ENCODE measurements at regions not wholly inside any gene's neighbourhood (a gene's known extent, or its start where the extent isn't known, plus 50 kb on each side); places are given as distances from the start of the nearest gene placed in this dataset.

DNA sequence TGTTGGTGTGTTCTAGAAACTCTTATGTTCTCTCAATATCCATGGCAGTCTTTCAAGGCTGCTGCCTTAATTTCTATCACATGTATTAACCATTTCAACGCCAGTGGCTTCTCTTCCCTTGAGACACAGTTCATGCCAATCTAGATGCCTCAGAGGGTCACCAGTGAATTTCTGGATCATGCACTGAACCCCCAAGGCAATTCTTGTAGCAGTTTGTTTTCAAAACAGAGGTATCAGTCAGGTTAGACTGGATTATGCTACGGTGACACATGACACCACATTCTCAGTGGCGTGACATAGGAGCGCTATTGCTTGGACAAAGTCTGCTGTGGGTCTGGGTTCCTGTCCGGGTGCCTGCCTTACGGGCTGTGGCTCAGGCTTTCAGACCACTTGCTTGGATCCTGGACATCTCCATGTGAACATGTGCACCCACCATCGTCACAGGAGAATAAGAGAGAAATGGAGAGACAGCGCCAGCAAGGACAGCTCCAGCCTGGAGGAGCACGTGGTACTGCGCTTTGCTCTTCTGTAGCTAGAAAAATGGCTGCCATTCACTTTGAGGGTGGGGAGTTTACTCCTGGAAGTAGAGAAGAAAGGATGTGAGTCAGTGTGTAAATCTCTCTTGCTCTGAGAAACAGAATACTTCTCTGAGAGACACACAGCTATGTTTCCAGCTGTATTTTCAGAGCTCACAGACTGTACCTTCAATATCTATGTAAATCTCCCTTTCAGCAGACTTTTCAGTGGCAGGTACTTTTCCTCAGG, 329.3 kb upstream of the ADCY2 start:
- no peak overlapping the region for H3K4me3 ChIP-seq (ENCODE audit: low read length)
- H3K4me1 ChIP-seq (ENCODE audit: control insufficient read depth, low read length): no peaks in the 10 kb centered on the region
- no peaks in the 10 kb centered on the region for H3F3A ChIP-seq (ENCODE audit: control insufficient read depth, insufficient read depth)
- no peaks in the 10 kb centered on the region for H3K79me2 ChIP-seq (ENCODE audit: control insufficient read depth, low read length)
- no peaks in the 10 kb centered on the region for H3K27me3 ChIP-seq (ENCODE audit: control insufficient read depth, low read length)
- H3K36me3 ChIP-seq (ENCODE audit: control insufficient read depth, low read length): no peaks in the 10 kb centered on the region
- no peak overlapping the region for H3K27ac ChIP-seq (ENCODE audit: low read depth, low read length)
- TF ChIP-seq, protein P1, sequence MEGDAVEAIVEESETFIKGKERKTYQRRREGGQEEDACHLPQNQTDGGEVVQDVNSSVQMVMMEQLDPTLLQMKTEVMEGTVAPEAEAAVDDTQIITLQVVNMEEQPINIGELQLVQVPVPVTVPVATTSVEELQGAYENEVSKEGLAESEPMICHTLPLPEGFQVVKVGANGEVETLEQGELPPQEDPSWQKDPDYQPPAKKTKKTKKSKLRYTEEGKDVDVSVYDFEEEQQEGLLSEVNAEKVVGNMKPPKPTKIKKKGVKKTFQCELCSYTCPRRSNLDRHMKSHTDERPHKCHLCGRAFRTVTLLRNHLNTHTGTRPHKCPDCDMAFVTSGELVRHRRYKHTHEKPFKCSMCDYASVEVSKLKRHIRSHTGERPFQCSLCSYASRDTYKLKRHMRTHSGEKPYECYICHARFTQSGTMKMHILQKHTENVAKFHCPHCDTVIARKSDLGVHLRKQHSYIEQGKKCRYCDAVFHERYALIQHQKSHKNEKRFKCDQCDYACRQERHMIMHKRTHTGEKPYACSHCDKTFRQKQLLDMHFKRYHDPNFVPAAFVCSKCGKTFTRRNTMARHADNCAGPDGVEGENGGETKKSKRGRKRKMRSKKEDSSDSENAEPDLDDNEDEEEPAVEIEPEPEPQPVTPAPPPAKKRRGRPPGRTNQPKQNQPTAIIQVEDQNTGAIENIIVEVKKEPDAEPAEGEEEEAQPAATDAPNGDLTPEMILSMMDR (IDR thresholded peaks at IDR 0.05; ENCODE audit: low read depth, low read length, poor library complexity, severe bottlenecking): no peak
- TF ChIP-seq EZH2phosphoT487 (IDR thresholded peaks at IDR 0.05; ENCODE audit: borderline replicate concordance, low read length): no peak
- no peaks in the 10 kb centered on the region for H3K9me2 ChIP-seq (replicated peaks; ENCODE audit: control insufficient read depth, low read length)
- H4K20me1 ChIP-seq (ENCODE audit: control insufficient read depth, insufficient read depth, low read depth, low read length): no peaks in the 10 kb centered on the region
- no peaks in the 10 kb centered on the region for H3K9me3 ChIP-seq (ENCODE audit: control insufficient read depth, insufficient read depth, low read length)
- no peak overlapping the region for H3K4me2 ChIP-seq (ENCODE audit: low read length)

- Histone ChIP-seq H3F3A (ENCODE audit: control insufficient read depth, insufficient read depth) (no peaks in the 10 kb centered on the region), H3K9me2 (replicated peaks; ENCODE audit: control insufficient read depth, low read length) (no peaks in the 10 kb centered on the region), H3K79me2 (ENCODE audit: control insufficient read depth, low read length) (no peaks in the 10 kb centered on the region), H4K20me1 (ENCODE audit: control insufficient read depth, insufficient read depth, low read depth, low read length) (no peaks in the 10 kb centered on the region), H3K4me3 (ENCODE audit: low read length) (no peak overlapping the region), H3K9me3 (ENCODE audit: control insufficient read depth, insufficient read depth, low read length) (no peaks in the 10 kb centered on the region), H3K27ac (ENCODE audit: low read depth, low read length) (no peak overlapping the region), H3K4me1 (ENCODE audit: control insufficient read depth, low read length) (no peaks in the 10 kb centered on the region), H3K4me2 (ENCODE audit: low read length) (no peak overlapping the region), H3K27me3 (ENCODE audit: control insufficient read depth, low read length) (no peaks in the 10 kb centered on the region), H3K36me3 (ENCODE audit: control insufficient read depth, low read length) (no peaks in the 10 kb centered on the region)
- TF ChIP-seq, protein P1 (IDR thresholded peaks at IDR 0.05; ENCODE audit: low read depth, low read length, poor library complexity, severe bottlenecking): no peak
- no peak for TF ChIP-seq EZH2phosphoT487 (IDR thresholded peaks at IDR 0.05; ENCODE audit: borderline replicate concordance, low read length)
Measured at GRCh38 chr5:7068156-7068555, 327.8 kb upstream of the ADCY2 start.

DNA sequence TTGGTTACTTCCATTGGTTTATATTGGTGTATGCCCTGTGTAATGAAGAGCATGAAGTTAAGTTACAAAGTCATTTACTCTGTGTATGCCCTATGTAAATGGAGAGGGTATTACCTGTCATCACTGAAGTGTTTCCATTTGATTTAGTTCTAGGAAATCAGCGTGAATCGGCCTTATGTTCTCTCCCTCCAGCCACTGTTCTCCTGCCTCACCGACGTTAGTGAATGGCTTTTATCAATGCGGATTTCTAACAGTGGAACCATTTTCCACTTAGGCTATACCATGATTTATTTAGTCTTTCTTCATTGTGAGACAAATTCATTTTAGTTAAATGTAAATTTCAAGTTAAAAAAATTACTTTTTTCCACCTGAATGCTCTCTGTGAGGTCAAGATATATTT, 327.0 kb upstream of the ADCY2 start:
- TF ChIP-seq, protein P1 (IDR thresholded peaks at IDR 0.05; ENCODE audit: low read depth, low read length, poor library complexity, severe bottlenecking): no peak
- TF ChIP-seq EZH2phosphoT487 (IDR thresholded peaks at IDR 0.05; ENCODE audit: borderline replicate concordance, low read length): no peak
- Histone ChIP-seq H3F3A (ENCODE audit: control insufficient read depth, insufficient read depth) (no peaks in the 10 kb centered on the region), H4K20me1 (ENCODE audit: control insufficient read depth, insufficient read depth, low read depth, low read length) (no peaks in the 10 kb centered on the region), H3K79me2 (ENCODE audit: control insufficient read depth, low read length) (no peaks in the 10 kb centered on the region), H3K4me2 (ENCODE audit: low read length) (no peak overlapping the region), H3K4me1 (ENCODE audit: control insufficient read depth, low read length) (no peaks in the 10 kb centered on the region), H3K36me3 (ENCODE audit: control insufficient read depth, low read length) (no peaks in the 10 kb centered on the region), H3K9me3 (ENCODE audit: control insufficient read depth, insufficient read depth, low read length) (no peaks in the 10 kb centered on the region), H3K27ac (ENCODE audit: low read depth, low read length) (no peak overlapping the region), H3K9me2 (replicated peaks; ENCODE audit: control insufficient read depth, low read length) (no peaks in the 10 kb centered on the region), H3K4me3 (ENCODE audit: low read length) (no peak overlapping the region), H3K27me3 (ENCODE audit: control insufficient read depth, low read length) (no peaks in the 10 kb centered on the region)
